ENCODE measurements at regions not wholly inside any gene's neighbourhood (a gene's known extent, or its start where the extent isn't known, plus 50 kb on each side); places are given as distances from the start of the nearest gene placed in this dataset.
A peak's percentile ranks its signal among the peaks of the same experiment; 100 is the strongest.

DNA sequence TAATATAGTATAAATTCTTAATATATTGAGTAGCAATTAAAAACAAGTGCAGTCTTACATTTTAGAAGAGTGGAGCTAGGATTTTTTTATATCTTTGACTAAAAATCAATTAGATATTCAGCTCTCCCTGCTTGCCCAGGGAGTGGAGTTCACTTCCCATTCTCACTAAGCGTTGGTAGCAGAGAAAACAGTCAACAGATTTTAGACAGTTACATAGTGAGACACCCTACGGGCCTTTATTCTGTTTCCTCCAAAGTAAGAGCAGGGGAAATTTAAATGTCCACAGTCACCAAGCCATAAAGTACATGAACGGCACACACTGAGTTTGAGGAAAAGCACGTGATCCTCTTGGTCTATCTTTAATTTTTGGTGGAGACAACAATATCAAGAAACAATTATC lies 131.6 kb upstream of the PLEKHG7 start (continued):
- TF ChIP-seq, protein P1, sequence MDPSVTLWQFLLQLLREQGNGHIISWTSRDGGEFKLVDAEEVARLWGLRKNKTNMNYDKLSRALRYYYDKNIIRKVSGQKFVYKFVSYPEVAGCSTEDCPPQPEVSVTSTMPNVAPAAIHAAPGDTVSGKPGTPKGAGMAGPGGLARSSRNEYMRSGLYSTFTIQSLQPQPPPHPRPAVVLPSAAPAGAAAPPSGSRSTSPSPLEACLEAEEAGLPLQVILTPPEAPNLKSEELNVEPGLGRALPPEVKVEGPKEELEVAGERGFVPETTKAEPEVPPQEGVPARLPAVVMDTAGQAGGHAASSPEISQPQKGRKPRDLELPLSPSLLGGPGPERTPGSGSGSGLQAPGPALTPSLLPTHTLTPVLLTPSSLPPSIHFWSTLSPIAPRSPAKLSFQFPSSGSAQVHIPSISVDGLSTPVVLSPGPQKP (IDR thresholded peaks at IDR 0.05; ENCODE audit: low read depth, low read length), result no peak
- TF ChIP-seq RAD21 (conservative IDR thresholded peaks at IDR 0.05 in 1 of 2, IDR thresholded peaks at IDR 0.05 in 1 of 2), result no peak
- no peak for TF ChIP-seq NFE2L2 (conservative IDR thresholded peaks at IDR 0.05; ENCODE audit: low read length)
- no peak for TF ChIP-seq ZSCAN20 (CRISPR knock-in tag; IDR thresholded peaks at IDR 0.05)
- no peak for TF ChIP-seq EHF (CRISPR knock-in tag; IDR thresholded peaks at IDR 0.05)

DNA sequence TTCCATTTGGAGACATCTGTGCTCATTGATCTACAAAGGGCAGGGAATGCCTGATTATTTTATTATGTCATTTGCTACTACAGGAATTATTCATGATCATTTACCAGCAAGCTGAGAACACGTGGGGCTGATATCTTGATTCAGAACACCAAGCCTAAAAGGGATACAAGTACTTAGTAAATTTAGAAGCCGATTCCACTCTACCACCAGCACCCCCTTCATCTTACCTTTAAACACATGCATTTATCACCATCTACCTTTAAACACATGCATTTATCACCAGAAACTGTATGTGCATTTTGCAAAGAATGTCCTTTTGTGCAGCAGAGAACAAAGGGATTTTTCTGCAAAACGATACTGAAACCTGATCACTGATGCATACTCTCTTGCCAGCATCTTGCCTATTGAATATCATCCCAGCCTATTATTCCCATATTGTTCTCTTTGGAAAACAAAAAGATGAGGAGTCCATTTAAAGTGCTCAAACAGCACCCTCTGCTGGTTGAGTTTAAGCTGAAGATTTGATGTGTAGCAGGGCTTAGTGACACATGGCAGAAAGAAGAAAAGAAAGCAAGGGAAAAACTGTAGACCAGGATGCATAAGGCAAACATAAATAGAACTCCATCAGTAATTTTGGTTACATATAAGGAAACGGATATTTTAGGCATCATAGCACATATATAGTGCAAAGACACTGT lies 132.6 kb upstream of the PLEKHG7 start:
- peak; percentile 57 to 88 for DNase-seq (ENCODE audit: low read depth in 1 of 2, low spot score in 1 of 2)
- H3K27ac ChIP-seq, result peak overlapping the region; percentile 49 to 66
- peak overlapping the region; percentile 32 for H3K4me2 ChIP-seq
- peaks cover 17% of the 10 kb centered on the region for H3K4me1 ChIP-seq
- CTCF ChIA-PET, result interaction anchor here (0.6 to 4.5 kb wide), 31 partner anchors 9 to 1188 kb away, joined by 3 to 35 read pairs (median 4); partner anchors contain the start of gene BTG1
- POLR2A ChIA-PET, result interaction anchor here (2.9 kb wide), 1 partner anchor 425 kb away, joined by 42 read pairs; the partner anchor contains the start of gene BTG1
- FAIRE-seq, result peak; percentile 32
- peaks cover 17% of the 10 kb centered on the region for H3K9me3 ChIP-seq
- no peak overlapping the region for H3K4me3 ChIP-seq
- peak; percentile 78 to 91 for ATAC-seq
- 5% methylated on average over 4 of the region's 4 CpGs for WGBS (ENCODE audit: missing lambda C conversion rate)
- TF ChIP-seq JUN (IDR thresholded peaks at IDR 0.05) (no peak), POLR2A (IDR thresholded peaks at IDR 0.05; ENCODE audit: low read length) (no peak), POLR2AphosphoS2 (conservative IDR thresholded peaks at IDR 0.05; ENCODE audit: low read length) (no peak), GATA3 (IDR thresholded peaks at IDR 0.05; ENCODE audit: borderline replicate concordance) (no peak), SMC3 (IDR thresholded peaks at IDR 0.05) (peak; percentile 97), ZNF302 (CRISPR knock-in tag; IDR thresholded peaks at IDR 0.05) (no peak), CEBPB (IDR thresholded peaks at IDR 0.05) (no peak), FOSL2 (IDR thresholded peaks at IDR 0.05) (no peak), FOSL2 (CRISPR knock-in tag; IDR thresholded peaks at IDR 0.05) (no peak), ZSCAN20 (CRISPR knock-in tag; IDR thresholded peaks at IDR 0.05) (no peak), TFCP2L1 (CRISPR knock-in tag; IDR thresholded peaks at IDR 0.05) (no peak), KDM1A (IDR thresholded peaks at IDR 0.05; ENCODE audit: low read depth) (no peak), TP53 (CRISPR knock-in tag; IDR thresholded peaks at IDR 0.05) (no peak), HOXA7 (CRISPR knock-in tag; IDR thresholded peaks at IDR 0.05) (no peak), JUNB (IDR thresholded peaks at IDR 0.05) (no peak), MYC (IDR thresholded peaks at IDR 0.05; ENCODE audit: borderline replicate concordance, low read length) (0 out of 2 replicates have a peak, but pooled peaks have one; percentile 42), FOXS1 (CRISPR knock-in tag; IDR thresholded peaks at IDR 0.05) (no peak), RAD21 (conservative IDR thresholded peaks at IDR 0.05 in 1 of 2, IDR thresholded peaks at IDR 0.05 in 1 of 2) (peak; percentile 94 to 97), MAFK (IDR thresholded peaks at IDR 0.05; ENCODE audit: partially characterized antibody) (no peak), RARB (CRISPR knock-in tag; IDR thresholded peaks at IDR 0.05) (no peak), NFE2L2 (conservative IDR thresholded peaks at IDR 0.05; ENCODE audit: low read length) (no peak), RNF2 (IDR thresholded peaks at IDR 0.05; ENCODE audit: borderline replicate concordance, low read depth) (no peak), MAZ (IDR thresholded peaks at IDR 0.05; ENCODE audit: borderline replicate concordance, low read depth, low read length) (no peak)
- TF ChIP-seq, protein P2, sequence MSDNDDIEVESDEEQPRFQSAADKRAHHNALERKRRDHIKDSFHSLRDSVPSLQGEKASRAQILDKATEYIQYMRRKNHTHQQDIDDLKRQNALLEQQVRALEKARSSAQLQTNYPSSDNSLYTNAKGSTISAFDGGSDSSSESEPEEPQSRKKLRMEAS (IDR thresholded peaks at IDR 0.05), result peak; percentile 74
- TF ChIP-seq, protein P3, sequence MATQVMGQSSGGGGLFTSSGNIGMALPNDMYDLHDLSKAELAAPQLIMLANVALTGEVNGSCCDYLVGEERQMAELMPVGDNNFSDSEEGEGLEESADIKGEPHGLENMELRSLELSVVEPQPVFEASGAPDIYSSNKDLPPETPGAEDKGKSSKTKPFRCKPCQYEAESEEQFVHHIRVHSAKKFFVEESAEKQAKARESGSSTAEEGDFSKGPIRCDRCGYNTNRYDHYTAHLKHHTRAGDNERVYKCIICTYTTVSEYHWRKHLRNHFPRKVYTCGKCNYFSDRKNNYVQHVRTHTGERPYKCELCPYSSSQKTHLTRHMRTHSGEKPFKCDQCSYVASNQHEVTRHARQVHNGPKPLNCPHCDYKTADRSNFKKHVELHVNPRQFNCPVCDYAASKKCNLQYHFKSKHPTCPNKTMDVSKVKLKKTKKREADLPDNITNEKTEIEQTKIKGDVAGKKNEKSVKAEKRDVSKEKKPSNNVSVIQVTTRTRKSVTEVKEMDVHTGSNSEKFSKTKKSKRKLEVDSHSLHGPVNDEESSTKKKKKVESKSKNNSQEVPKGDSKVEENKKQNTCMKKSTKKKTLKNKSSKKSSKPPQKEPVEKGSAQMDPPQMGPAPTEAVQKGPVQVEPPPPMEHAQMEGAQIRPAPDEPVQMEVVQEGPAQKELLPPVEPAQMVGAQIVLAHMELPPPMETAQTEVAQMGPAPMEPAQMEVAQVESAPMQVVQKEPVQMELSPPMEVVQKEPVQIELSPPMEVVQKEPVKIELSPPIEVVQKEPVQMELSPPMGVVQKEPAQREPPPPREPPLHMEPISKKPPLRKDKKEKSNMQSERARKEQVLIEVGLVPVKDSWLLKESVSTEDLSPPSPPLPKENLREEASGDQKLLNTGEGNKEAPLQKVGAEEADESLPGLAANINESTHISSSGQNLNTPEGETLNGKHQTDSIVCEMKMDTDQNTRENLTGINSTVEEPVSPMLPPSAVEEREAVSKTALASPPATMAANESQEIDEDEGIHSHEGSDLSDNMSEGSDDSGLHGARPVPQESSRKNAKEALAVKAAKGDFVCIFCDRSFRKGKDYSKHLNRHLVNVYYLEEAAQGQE (IDR thresholded peaks at IDR 0.05), result no peak
- TF ChIP-seq, protein P4, sequence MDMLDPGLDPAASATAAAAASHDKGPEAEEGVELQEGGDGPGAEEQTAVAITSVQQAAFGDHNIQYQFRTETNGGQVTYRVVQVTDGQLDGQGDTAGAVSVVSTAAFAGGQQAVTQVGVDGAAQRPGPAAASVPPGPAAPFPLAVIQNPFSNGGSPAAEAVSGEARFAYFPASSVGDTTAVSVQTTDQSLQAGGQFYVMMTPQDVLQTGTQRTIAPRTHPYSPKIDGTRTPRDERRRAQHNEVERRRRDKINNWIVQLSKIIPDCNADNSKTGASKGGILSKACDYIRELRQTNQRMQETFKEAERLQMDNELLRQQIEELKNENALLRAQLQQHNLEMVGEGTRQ (IDR thresholded peaks at IDR 0.05), result no peak
- TF ChIP-seq, protein P5, sequence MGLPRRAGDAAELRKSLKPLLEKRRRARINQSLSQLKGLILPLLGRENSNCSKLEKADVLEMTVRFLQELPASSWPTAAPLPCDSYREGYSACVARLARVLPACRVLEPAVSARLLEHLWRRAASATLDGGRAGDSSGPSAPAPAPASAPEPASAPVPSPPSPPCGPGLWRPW (IDR thresholded peaks at IDR 0.05), result no peak
- TF ChIP-seq, protein P6, sequence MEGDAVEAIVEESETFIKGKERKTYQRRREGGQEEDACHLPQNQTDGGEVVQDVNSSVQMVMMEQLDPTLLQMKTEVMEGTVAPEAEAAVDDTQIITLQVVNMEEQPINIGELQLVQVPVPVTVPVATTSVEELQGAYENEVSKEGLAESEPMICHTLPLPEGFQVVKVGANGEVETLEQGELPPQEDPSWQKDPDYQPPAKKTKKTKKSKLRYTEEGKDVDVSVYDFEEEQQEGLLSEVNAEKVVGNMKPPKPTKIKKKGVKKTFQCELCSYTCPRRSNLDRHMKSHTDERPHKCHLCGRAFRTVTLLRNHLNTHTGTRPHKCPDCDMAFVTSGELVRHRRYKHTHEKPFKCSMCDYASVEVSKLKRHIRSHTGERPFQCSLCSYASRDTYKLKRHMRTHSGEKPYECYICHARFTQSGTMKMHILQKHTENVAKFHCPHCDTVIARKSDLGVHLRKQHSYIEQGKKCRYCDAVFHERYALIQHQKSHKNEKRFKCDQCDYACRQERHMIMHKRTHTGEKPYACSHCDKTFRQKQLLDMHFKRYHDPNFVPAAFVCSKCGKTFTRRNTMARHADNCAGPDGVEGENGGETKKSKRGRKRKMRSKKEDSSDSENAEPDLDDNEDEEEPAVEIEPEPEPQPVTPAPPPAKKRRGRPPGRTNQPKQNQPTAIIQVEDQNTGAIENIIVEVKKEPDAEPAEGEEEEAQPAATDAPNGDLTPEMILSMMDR (IDR thresholded peaks at IDR 0.05), result peak; percentile 97
- TF ChIP-seq, protein P1 (IDR thresholded peaks at IDR 0.05; ENCODE audit: low read depth, low read length), result no peak

All from A549 (cell line).